GM21367 (cell line): ENCODE measurements at regions not wholly inside any gene's neighbourhood (a gene's known extent, or its start where the extent isn't known, plus 50 kb on each side); places are given as distances from the start of the nearest gene placed in this dataset.
"Not testable (repeated sequence)": the region's sequence is repeated elsewhere in the genome, so short reads cannot be mapped to it uniquely, and the experiment has no call there.

Experiments used
- ATAC-seq: cut with Tn5 transposase; IDR thresholded peaks from one replicate; pipeline ENCODE4 v1.9.1; 2021; ENCODE audit not compliant: unreplicated experiment

DNA sequence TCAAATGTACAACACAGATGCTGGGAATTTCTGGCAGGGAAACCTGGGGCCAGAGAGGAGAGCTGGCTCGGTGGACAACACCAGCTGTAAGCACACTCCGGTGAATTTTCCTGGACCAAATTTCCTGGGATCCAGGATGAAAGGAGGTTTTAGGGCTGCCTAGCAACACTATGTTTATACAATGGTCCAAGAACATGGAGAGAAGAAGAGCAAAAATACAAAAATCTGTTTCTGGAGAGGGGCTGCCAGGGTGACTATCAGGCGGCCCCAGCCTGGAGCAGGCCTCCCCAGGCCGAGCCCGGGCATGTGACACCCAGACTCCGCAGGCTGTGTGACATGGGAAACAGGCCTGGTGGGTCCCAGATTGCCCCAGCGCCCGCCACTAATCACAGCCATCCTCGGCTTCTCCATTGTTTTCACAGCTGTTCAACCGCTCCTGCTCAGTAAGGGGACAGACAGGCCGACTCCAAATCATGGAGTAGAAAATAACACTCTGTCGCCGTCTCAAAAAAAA, 336.0 kb upstream of the NFIA start:
- no peak for ATAC-seq

GRCh38 chr1:60745484-60745883, 336.9 kb upstream of the NFIA start:
- ATAC-seq, result no peak

GRCh38 chr1:60742339-60742738, 340.0 kb upstream of the NFIA start:
- ATAC-seq, result no peak

DNA sequence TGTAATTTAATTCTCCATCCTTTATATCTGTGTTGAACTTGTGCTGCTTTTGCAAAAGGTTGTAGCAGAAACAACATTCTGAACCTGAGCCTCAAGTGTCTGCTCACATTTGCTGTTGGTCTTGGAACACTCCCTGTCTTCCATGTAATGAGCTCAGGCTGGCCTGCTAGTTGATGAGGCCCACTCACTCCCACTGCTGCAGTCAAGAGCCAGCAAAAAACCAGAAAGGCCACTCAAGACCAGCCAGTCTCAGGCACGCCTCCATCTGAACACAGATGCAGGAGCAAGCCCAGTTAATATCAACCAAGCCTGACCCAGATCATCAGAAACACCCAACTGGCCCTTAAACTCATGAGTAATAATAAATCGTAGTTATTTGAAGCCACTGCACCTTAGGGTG, 342.2 kb upstream of the NFIA start:
- no peak for ATAC-seq

- no peak for ATAC-seq
These were observed 342.6 kb upstream of the NFIA start for GRCh38 chr1:60739729-60740128.

DNA sequence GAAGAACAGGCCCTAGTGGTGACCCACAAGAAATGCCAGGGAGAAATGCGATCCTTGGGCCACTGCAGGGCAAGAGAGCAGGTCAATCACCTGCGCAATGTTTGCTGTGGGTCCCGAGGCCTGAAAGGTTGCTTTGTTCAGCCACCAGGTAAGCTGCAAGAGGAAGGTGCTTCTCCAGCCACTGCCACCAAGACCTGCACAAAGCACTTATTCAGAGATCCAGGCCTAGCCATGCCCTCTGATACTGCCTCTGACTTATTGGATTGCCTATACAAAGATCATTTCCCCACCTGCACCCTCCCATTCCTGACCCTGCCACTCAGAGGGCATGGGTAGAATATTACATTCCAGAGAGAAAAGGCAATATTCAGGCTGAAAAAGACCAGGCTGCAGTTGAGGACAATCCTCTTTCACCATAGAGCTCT, 349.4 kb upstream of the NFIA start:
- no peak for ATAC-seq

DNA sequence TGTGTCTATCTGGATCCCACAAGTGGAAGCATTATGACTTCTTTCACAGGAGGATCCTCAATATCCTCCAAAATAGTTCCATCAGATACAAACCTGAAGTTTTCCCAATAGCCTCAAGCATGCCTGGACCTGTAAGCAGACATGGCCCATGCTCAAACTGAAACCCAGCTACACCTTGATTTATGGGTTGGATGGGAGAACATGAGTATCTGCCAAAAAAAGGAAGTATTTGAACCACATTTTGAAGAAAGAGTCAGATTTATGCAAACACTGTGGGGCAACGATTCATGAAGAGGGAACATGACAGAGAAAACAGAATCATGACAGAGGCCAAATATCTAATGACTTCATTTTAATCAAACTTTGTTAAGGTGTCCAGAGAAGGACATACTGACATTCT, 351.0 kb upstream of the NFIA start:
- no peak for ATAC-seq

- no peak for ATAC-seq
These were observed 354.8 kb upstream of the NFIA start for GRCh38 chr1:60727552-60727951.

DNA sequence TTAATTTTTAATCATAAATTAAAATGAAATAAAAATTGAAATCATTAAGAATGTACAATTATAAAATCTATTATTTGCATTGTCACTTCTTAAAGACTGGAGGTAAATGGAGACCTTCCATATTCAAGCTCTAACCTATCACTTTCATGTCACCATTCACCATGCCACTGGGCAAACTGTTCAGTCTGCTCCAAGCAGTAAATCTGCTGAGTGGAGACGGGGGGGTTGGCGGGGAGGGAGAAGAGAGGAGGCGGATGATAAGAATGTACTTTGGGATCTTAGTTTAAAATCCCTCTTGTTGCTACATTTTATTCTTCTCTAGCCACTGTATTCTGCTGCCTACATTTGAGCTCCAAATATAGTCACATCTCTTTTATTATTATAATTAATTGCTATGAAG, 365.9 kb upstream of the NFIA start:
- no peak for ATAC-seq

- ATAC-seq, result no peak
These were observed 366.4 kb upstream of the NFIA start for GRCh38 chr1:60715970-60716369.

DNA sequence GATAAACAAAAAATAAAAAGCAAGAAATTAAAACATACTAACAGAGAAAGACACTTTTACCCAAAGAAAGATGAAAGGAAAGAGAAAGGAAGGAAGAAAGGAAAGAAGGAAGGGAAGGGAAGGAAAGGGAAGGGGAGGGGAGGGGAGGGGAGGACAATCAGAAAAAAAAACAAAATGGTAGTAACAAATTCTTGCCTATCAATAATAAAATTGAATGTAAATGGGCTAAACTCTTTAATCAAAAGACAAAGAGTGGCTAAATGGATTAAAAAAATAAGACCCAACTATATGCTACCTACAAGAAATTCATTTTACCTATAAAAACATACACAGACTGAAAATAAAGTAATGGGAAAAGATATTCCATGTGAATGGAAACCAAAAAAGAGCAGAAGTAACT, 372.9 kb upstream of the NFIA start:
- ATAC-seq, result no peak

DNA sequence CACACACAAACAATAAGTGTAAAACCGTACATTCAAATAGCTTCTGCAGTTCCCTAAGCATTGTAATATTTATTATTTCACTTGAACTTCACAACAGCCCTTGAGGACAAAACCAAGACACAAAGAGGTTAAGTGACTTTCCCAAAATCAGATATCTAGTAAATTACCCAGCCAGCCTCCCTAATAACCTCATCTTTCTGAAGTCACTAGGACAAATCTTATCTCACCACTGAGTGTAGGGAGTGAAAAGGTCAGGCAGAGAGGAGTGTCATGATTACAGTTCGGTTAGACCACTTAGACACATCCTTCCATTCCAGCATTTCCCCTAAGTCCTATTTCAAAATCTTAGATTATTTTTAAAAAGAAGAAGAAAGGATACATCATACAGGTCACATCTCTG, 377.3 kb upstream of the NFIA start:
- no peak for ATAC-seq

DNA sequence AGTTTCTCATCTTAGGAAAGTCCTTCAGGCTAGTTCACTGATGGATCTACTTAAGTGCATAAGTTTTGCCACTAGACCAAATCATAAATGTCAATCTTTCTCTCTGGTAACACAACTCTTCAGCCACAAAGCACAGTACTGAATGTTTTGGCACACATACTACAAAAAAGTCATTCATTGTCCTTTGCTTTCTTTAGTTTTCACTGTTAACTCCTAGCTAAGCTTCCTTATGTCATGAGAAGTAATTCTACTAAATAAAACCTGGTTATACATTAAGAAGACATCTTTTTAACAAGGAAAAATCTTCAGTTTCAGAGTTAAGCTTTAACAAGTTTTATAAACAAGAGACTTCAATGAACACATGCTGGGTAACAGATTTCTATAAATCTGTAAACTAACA, 379.2 kb upstream of the NFIA start:
- no peak for ATAC-seq

GRCh38 chr1:60699325-60699724, 383.0 kb upstream of the NFIA start:
- no peak for ATAC-seq

- no peak for ATAC-seq
These were observed 385.0 kb upstream of the NFIA start for GRCh38 chr1:60697204-60697994.

DNA sequence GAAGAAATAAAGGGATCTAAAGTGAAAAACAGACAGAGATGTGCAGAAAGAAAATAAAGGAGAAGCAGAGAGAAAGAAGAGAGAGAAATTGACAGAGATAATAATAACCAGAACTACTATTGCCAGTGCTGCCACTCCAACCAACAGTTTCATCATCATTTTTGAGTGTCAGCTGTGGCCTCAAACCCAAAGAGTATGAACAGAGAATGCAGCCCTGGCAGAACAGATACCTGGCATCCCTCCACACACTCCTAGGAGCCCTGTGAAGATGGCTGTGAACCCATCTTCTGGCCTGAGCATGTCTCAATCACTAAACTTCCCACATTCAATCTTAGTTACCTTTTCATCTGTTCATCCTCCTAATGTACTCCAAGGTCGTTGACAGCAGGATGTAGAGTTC, 385.8 kb upstream of the NFIA start:
- no peak for ATAC-seq

- no peak for ATAC-seq
These were observed 386.6 kb upstream of the NFIA start for GRCh38 chr1:60695716-60696171.

DNA sequence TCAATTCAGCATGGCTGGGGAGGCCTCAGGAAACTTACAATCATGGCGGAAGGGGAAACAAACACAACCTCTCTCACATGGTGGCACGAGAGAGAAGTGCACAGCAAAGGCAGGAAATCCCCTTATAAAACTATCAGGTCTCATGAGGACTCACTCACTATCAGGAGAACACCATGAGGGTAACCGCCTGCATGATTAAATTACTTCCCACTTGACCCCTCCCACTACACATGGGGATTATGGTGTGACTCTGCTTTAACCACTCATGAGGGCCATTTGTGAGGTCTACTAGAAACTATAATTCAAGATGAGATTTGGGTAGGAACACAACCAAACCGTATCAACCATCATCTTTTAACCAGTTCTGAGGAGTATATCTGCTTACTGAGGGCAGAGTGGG, 387.4 kb upstream of the NFIA start:
- no peak for ATAC-seq

DNA sequence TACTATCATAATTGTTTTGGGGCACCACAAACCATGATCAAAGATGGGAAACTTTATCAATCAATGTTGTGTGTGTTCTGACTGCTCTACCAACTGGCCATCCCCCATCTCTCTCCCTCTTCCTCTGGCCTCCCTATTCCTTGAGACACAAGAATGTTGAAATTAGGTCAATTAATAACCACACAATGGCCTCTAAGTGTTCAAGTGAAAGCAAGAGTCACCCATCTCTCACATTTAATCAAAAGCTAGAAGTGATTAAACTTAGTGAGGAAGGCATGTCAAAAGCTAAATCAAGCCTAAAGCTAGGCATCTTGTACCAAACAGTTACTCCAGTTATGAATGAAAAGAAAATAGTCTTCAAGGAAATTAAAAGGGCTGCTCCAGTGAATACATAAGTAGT, 390.3 kb upstream of the NFIA start:
- ATAC-seq, result no peak

- not testable (repeated sequence) for ATAC-seq
These were observed 394.1 kb upstream of the NFIA start for GRCh38 chr1:60688221-60688620.

DNA sequence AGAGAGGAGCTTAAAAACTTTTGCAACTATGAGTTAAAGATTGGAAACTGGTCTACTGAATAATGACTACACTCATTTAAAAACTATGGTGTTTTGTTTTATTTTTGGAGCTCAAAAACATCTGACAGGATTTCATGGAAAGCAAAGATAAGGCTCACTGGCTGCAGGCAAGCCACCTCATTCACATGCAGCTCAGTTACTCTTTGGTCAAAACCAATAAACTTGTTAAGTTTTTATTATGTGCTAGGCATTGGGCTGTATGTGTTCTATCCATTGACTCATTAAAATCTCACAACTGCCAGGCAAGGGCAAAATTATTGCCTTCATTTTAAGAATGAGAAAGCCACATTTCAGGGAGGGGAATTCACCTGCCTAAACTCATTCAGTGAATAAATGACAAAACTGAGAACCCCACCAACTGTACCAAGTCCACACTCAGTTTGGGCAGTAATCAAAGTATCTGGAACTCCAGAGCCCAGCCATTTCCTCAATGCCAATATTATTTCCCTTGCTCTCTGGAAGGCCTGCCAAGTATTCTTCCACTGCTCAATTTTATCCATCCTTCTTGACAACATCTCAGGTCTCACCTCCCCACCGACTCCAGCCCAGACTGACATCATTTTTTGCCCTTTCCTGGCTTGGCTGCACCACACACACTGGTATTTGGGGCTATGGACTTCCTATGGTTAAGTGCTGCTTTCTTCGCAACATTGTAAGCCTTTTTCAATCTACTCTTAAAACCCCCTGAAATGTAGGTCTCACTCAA, 401.1 kb upstream of the NFIA start:
- no peak for ATAC-seq
